AG09319 (cell line): ENCODE measurements at regions not wholly inside any gene's neighbourhood (a gene's known extent, or its start where the extent isn't known, plus 50 kb on each side); places are given as distances from the start of the nearest gene placed in this dataset.

Source experiments
- DNase-seq: peaks from one replicate; pipeline ENCODE4 v3.0.0-alpha.2; 2010; ENCODE audit warnings: low read depth; ENCODE audit errors: extremely low read depth
- CTCF ChIP-seq: IDR thresholded peaks from 2 replicates; pipeline ENCODE4 v1.5.1; 2011; ENCODE audit warnings: low read depth, mild to moderate bottlenecking, inconsistent platforms, low read length, moderate library complexity

DNA sequence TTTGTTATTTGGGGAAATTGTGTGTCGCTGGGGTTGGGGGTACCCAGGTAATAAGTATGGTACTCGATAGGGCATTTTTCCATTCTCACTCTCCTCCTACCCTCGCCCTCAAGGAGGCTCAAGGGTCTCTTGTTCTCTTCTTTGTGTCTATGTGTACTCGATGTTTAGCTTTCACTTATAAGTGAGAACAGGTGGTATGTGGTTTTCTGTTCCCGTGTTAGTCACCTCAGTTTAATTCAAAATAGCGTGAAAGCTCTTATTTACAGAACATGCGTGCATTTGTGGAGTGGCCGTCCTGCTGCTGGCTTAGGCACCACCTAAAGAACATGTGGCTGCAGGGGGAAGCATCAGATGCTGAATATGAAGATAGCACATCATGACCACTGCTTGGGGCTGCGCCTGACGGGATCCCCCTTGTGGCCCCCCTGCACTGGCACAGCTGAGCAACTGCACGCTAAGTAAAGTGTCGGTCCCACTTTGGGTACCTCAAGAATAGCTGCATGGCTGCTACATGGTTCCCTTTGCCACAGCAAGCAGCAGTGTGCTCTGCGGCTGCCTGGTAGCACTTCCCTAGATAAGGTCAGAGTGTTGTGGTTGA, 569.0 kb downstream of the DCDC2C start:
- no peak for TF ChIP-seq CTCF
- DNase-seq = no peak

GRCh38 chr2:4278392-4278791, 575.0 kb downstream of the DCDC2C start:
- no peak for TF ChIP-seq CTCF
- no peak for DNase-seq

GRCh38 chr2:4279431-4279830, 576.1 kb downstream of the DCDC2C start:
- no peak for TF ChIP-seq CTCF
- DNase-seq = no peak

DNA sequence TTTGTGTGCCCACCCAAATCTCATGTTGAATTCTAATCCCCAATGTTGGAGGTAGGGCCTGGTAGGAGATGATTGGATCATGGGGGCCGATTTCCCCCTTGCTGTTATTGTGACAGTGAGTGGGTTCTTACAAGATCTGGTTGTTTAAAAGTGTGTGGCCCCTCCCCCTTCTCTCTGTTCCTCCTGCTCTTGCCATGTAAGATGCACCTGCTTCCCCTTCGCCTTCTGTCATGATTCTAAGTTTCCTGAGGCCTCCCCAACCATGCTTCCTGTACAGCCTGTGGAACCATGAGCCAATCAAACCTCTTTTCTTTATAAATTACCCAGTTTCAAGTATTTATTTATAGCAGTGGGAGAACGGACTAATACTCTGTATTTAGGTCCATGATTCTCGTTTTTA, 588.1 kb downstream of the DCDC2C start:
- DNase-seq = no peak
- no peak for TF ChIP-seq CTCF

GRCh38 chr2:4295680-4296079, 592.3 kb downstream of the DCDC2C start:
- TF ChIP-seq CTCF = no peak
- DNase-seq = no peak

DNA sequence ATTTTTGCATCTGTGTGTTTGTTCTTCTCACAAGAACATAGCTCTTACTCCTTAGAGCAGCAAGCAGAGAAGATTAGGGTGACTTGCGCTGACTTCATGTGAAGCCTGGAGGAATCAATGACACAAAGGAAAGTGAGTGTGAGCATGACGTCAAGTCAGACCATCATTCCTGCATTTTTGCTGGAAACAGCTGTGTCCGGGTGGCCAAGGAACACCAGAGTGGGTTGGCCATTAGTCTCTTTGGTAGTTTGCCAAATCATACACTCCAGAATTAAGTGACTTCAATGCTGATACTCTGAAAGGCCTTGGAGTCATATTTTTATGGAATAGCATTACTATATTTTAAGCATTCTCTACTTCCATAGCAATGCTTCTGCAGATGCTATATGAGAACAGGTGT, 597.2 kb downstream of the DCDC2C start:
- no peak for TF ChIP-seq CTCF

DNA sequence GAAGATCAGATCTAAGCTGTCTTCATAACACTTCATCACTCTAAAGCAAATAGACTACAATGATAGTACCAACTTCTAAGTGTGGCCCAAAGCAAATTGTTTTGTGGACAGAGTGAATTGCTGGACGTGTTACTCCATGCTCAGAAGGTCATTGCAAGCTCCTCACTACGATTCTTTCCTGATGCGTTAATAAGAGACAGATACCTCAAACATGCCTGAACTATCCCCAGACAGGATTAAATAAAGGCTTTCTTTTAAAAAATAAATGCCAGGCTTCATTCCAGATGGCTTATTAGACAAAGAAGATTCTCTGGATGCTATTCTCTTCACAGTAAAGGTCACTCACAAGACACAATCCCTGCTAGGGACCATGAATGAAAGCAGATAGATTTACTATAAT, 621.2 kb downstream of the DCDC2C start:
- DNase-seq = no peak
- TF ChIP-seq CTCF = no peak

More for the DNA sequence above, 597.2 kb downstream of the DCDC2C start:
- DNase-seq = no peak
